ENCODE measurements at regions not wholly inside any gene's neighbourhood (a gene's known extent, or its start where the extent isn't known, plus 50 kb on each side); places are given as distances from the start of the nearest gene placed in this dataset.

- Histone ChIP-seq H3K27ac (ENCODE audit: low read length) (no peak overlapping the region), H3K4me3 (ENCODE audit: low read depth in 1 of 2, low read length in 2 of 2) (no peak overlapping the region), H2AFZ (ENCODE audit: low read depth, low read length) (no peak overlapping the region), H3K4me1 (ENCODE audit: insufficient read depth, low read length) (no peaks in the 10 kb centered on the region), H3K9ac (ENCODE audit: low read depth, low read length) (no peak overlapping the region), H4K20me1 (ENCODE audit: insufficient read depth, low read length) (no peaks in the 10 kb centered on the region), H3K27me3 (ENCODE audit: insufficient read depth, low read length, poor library complexity) (no peaks in the 10 kb centered on the region), H3K4me2 (ENCODE audit: insufficient read depth, low read length) (no peak overlapping the region), H3K9me3 (ENCODE audit: insufficient read depth, low read length, severe bottlenecking) (no peaks in the 10 kb centered on the region), H3K36me3 (ENCODE audit: insufficient read depth, low read length) (no peaks in the 10 kb centered on the region), H3K79me2 (ENCODE audit: insufficient read depth, low read length) (no peaks in the 10 kb centered on the region)
- no peak for ATAC-seq (ENCODE audit: insufficient read depth, low read depth)
- TF ChIP-seq CTCF (IDR thresholded peaks at IDR 0.05; ENCODE audit: borderline replicate concordance, extremely low read depth, low read length, poor library complexity, severe bottlenecking) (no peak), EZH2 (IDR thresholded peaks at IDR 0.05; ENCODE audit: borderline replicate concordance, low read depth, low read length, severe bottlenecking) (no peak)
- DNase-seq, result no peak
These were observed 60.8 kb downstream of the CCNA1 start for GRCh38 chr13:36493046-36493445.

GRCh38 chr13:36495431-36495830 lies 63.1 kb downstream of the CCNA1 start:
- no peak for ATAC-seq (ENCODE audit: insufficient read depth, low read depth)
- no peaks in the 10 kb centered on the region for H3K27me3 ChIP-seq (ENCODE audit: insufficient read depth, low read length, poor library complexity)
- H3K4me1 ChIP-seq (ENCODE audit: insufficient read depth, low read length), result no peaks in the 10 kb centered on the region
- no peak overlapping the region for H3K4me2 ChIP-seq (ENCODE audit: insufficient read depth, low read length)
- H4K20me1 ChIP-seq (ENCODE audit: insufficient read depth, low read length), result no peaks in the 10 kb centered on the region
- H3K4me3 ChIP-seq (ENCODE audit: low read depth in 1 of 2, low read length in 2 of 2), result no peak overlapping the region
- no peaks in the 10 kb centered on the region for H3K36me3 ChIP-seq (ENCODE audit: insufficient read depth, low read length)
- DNase-seq, result no peak
- H3K9ac ChIP-seq (ENCODE audit: low read depth, low read length), result no peak overlapping the region
- H3K27ac ChIP-seq (ENCODE audit: low read length), result no peak overlapping the region
- no peaks in the 10 kb centered on the region for H3K79me2 ChIP-seq (ENCODE audit: insufficient read depth, low read length)
- no peak overlapping the region for H2AFZ ChIP-seq (ENCODE audit: low read depth, low read length)
- TF ChIP-seq EZH2 (IDR thresholded peaks at IDR 0.05; ENCODE audit: borderline replicate concordance, low read depth, low read length, severe bottlenecking) (no peak), CTCF (IDR thresholded peaks at IDR 0.05; ENCODE audit: borderline replicate concordance, extremely low read depth, low read length, poor library complexity, severe bottlenecking) (no peak)
- no peaks in the 10 kb centered on the region for H3K9me3 ChIP-seq (ENCODE audit: insufficient read depth, low read length, severe bottlenecking)

GRCh38 chr13:36509369-36509768 lies 77.1 kb downstream of the CCNA1 start:
- Histone ChIP-seq H3K79me2 (ENCODE audit: insufficient read depth, low read length) (no peaks in the 10 kb centered on the region), H3K4me1 (ENCODE audit: insufficient read depth, low read length) (no peaks in the 10 kb centered on the region), H3K27ac (ENCODE audit: low read length) (no peak overlapping the region), H3K9ac (ENCODE audit: low read depth, low read length) (no peak overlapping the region), H3K36me3 (ENCODE audit: insufficient read depth, low read length) (no peaks in the 10 kb centered on the region), H2AFZ (ENCODE audit: low read depth, low read length) (no peak overlapping the region), H3K4me2 (ENCODE audit: insufficient read depth, low read length) (no peak overlapping the region), H3K27me3 (ENCODE audit: insufficient read depth, low read length, poor library complexity) (no peaks in the 10 kb centered on the region), H3K4me3 (ENCODE audit: low read depth in 1 of 2, low read length in 2 of 2) (no peak overlapping the region), H4K20me1 (ENCODE audit: insufficient read depth, low read length) (no peaks in the 10 kb centered on the region), H3K9me3 (ENCODE audit: insufficient read depth, low read length, severe bottlenecking) (no peaks in the 10 kb centered on the region)
- TF ChIP-seq EZH2 (IDR thresholded peaks at IDR 0.05; ENCODE audit: borderline replicate concordance, low read depth, low read length, severe bottlenecking), result no peak
- peak; percentile 10 for TF ChIP-seq CTCF (IDR thresholded peaks at IDR 0.05; ENCODE audit: borderline replicate concordance, extremely low read depth, low read length, poor library complexity, severe bottlenecking)
- DNase-seq (no peak), ATAC-seq (ENCODE audit: insufficient read depth, low read depth) (no peak)

GRCh38 chr13:36512771-36513170 lies 80.5 kb downstream of the CCNA1 start:
- Histone ChIP-seq H3K9ac (ENCODE audit: low read depth, low read length) (no peak overlapping the region), H3K27me3 (ENCODE audit: insufficient read depth, low read length, poor library complexity) (no peaks in the 10 kb centered on the region), H3K9me3 (ENCODE audit: insufficient read depth, low read length, severe bottlenecking) (no peaks in the 10 kb centered on the region), H3K79me2 (ENCODE audit: insufficient read depth, low read length) (no peaks in the 10 kb centered on the region), H4K20me1 (ENCODE audit: insufficient read depth, low read length) (no peaks in the 10 kb centered on the region), H3K4me2 (ENCODE audit: insufficient read depth, low read length) (no peak overlapping the region), H3K27ac (ENCODE audit: low read length) (no peak overlapping the region), H3K36me3 (ENCODE audit: insufficient read depth, low read length) (no peaks in the 10 kb centered on the region), H2AFZ (ENCODE audit: low read depth, low read length) (no peak overlapping the region), H3K4me3 (ENCODE audit: low read depth in 1 of 2, low read length in 2 of 2) (no peak overlapping the region), H3K4me1 (ENCODE audit: insufficient read depth, low read length) (no peaks in the 10 kb centered on the region)
- no peak for DNase-seq
- no peak for ATAC-seq (ENCODE audit: insufficient read depth, low read depth)
- TF ChIP-seq EZH2 (IDR thresholded peaks at IDR 0.05; ENCODE audit: borderline replicate concordance, low read depth, low read length, severe bottlenecking) (no peak), CTCF (IDR thresholded peaks at IDR 0.05; ENCODE audit: borderline replicate concordance, extremely low read depth, low read length, poor library complexity, severe bottlenecking) (no peak)

Data from DND-41 (cell line).